ENCODE measurements at regions not wholly inside any gene's neighbourhood (a gene's known extent, or its start where the extent isn't known, plus 50 kb on each side); places are given as distances from the start of the nearest gene placed in this dataset.
"Not testable (repeated sequence)": the region's sequence is repeated elsewhere in the genome, so short reads cannot be mapped to it uniquely, and the experiment has no call there.

DNA sequence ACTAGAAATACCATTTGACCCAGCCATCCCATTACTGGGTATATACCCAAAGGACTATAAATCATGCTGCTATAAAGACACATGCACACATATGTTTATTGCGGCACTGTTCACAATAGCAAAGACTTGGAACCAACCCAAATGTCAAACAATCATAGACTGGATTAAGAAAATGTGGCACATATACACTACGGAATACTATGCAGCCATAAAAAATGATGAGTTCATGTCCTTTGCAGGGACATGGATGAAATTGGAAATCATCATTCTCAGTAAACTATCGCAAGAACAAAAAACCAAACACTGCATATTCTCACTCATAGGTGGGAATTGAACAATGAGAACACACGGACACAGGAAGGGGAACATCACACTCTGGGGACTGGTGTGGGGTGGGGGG lies 220.4 kb downstream of the ZNF608 start:
- not testable (repeated sequence) for TF ChIP-seq EZH2 (IDR thresholded peaks at IDR 0.05); POLR2AphosphoS5 (IDR thresholded peaks at IDR 0.05; ENCODE audit: borderline replicate concordance, low read depth, low read length)
